HL-60 (cell line): ENCODE measurements at regions not wholly inside any gene's neighbourhood (a gene's known extent, or its start where the extent isn't known, plus 50 kb on each side); places are given as distances from the start of the nearest gene placed in this dataset.

Experiments used
- DNase-seq, 2 experiments: peaks; one replicate each; pipeline ENCODE4 v3.0.0-alpha.2; 2010 to 2020; ENCODE audit warnings: low read depth in 1 of 2, low spot score in 1 of 2
- H3K27ac ChIP-seq: fragments of 250-450 bp; sonication (Bioruptor Pico); replicated peaks from 2 replicates; pipeline ENCODE4 v1.5.1; 2020; ENCODE audit warnings: mild to moderate bottlenecking, moderate library complexity
- H3K27me3 ChIP-seq: fragments of 250-450 bp; sonication (Bioruptor Pico); 2 replicates; pipeline ENCODE4 v1.5.1; 2021; ENCODE audit warnings: mild to moderate bottlenecking, moderate library complexity; ENCODE audit not compliant: insufficient read depth, poor library complexity, severe bottlenecking
- H3K4me3 ChIP-seq: replicated peaks from 2 replicates; pipeline ENCODE4 v1.5.1; 2011; ENCODE audit warnings: mild to moderate bottlenecking, control low read depth, low read length; ENCODE audit not compliant: insufficient read depth
- GABPA ChIP-seq: IDR thresholded peaks from 2 replicates; pipeline ENCODE4 v1.6.1; 2012; ENCODE audit warnings: low read depth
- POLR2AphosphoS5 ChIP-seq: IDR thresholded peaks from 2 replicates; pipeline ENCODE4 v1.6.1; 2012; ENCODE audit warnings: low read depth
- SPI1 ChIP-seq: IDR thresholded peaks from 2 replicates; pipeline ENCODE4 v1.6.1; 2012; ENCODE audit warnings: low read depth, mild to moderate bottlenecking, borderline replicate concordance
- TF ChIP-seq, protein P1 (sequence below): IDR thresholded peaks from 2 replicates; pipeline ENCODE4 v1.6.1; 2012; ENCODE audit warnings: low read depth; ENCODE audit not compliant: insufficient replicate concordance
- TF ChIP-seq, protein P2 (sequence below): IDR thresholded peaks from one replicate; pipeline ENCODE4 v1.5.1; 2011; ENCODE audit warnings: low read length, control low read depth, inconsistent platforms; ENCODE audit not compliant: insufficient read depth

DNA sequence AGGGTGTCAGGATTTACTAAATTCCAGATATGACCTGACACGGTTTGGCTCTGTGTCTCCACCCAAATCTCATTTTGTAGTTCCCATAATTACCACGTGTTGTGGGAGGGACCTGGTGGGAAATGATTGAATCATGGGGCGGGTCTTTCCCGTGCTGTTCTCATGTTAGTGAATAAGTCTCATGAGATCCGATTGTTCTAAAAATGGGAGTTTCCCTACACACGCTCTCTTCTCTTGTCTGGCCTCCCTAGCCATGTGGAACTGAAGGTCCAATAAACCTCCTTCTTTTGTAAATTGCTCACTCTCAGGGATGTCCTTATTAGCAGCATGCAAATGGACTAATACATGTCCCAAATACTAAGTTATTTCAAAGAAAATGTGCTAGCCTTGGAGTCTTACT is 121.1 kb downstream of the CENPW start:
- DNase-seq: no peak
- Histone ChIP-seq H3K4me3 (no peak overlapping the region), H3K27me3 (no peaks in the 10 kb centered on the region), H3K27ac (no peak overlapping the region)
- TF ChIP-seq, protein P1, sequence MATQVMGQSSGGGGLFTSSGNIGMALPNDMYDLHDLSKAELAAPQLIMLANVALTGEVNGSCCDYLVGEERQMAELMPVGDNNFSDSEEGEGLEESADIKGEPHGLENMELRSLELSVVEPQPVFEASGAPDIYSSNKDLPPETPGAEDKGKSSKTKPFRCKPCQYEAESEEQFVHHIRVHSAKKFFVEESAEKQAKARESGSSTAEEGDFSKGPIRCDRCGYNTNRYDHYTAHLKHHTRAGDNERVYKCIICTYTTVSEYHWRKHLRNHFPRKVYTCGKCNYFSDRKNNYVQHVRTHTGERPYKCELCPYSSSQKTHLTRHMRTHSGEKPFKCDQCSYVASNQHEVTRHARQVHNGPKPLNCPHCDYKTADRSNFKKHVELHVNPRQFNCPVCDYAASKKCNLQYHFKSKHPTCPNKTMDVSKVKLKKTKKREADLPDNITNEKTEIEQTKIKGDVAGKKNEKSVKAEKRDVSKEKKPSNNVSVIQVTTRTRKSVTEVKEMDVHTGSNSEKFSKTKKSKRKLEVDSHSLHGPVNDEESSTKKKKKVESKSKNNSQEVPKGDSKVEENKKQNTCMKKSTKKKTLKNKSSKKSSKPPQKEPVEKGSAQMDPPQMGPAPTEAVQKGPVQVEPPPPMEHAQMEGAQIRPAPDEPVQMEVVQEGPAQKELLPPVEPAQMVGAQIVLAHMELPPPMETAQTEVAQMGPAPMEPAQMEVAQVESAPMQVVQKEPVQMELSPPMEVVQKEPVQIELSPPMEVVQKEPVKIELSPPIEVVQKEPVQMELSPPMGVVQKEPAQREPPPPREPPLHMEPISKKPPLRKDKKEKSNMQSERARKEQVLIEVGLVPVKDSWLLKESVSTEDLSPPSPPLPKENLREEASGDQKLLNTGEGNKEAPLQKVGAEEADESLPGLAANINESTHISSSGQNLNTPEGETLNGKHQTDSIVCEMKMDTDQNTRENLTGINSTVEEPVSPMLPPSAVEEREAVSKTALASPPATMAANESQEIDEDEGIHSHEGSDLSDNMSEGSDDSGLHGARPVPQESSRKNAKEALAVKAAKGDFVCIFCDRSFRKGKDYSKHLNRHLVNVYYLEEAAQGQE: no peak
- TF ChIP-seq GABPA (no peak), SPI1 (no peak), POLR2AphosphoS5 (no peak)
- TF ChIP-seq, protein P2, sequence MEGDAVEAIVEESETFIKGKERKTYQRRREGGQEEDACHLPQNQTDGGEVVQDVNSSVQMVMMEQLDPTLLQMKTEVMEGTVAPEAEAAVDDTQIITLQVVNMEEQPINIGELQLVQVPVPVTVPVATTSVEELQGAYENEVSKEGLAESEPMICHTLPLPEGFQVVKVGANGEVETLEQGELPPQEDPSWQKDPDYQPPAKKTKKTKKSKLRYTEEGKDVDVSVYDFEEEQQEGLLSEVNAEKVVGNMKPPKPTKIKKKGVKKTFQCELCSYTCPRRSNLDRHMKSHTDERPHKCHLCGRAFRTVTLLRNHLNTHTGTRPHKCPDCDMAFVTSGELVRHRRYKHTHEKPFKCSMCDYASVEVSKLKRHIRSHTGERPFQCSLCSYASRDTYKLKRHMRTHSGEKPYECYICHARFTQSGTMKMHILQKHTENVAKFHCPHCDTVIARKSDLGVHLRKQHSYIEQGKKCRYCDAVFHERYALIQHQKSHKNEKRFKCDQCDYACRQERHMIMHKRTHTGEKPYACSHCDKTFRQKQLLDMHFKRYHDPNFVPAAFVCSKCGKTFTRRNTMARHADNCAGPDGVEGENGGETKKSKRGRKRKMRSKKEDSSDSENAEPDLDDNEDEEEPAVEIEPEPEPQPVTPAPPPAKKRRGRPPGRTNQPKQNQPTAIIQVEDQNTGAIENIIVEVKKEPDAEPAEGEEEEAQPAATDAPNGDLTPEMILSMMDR: no peak

DNA sequence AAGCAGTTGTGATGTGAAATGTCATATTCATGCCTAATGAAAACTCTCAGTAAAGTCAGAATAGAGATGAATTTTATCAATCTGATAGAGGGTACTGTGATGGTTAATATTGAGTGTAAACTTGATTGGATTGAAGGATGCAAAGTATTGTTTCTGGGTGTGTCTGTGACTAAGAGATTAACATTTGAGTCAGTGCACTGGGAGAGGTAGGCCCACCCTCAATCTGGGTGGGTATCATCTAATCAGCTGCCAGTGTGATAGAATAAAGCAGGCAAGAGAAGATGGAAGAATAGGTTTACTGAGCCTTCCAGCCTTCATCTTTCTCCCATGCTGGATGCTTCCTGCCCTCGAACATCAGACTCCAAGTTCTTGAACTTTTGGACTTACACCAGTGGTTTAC is 124.3 kb downstream of the CENPW start:
- Histone ChIP-seq H3K27me3 (no peaks in the 10 kb centered on the region), H3K27ac (no peak overlapping the region), H3K4me3 (no peak overlapping the region)
- TF ChIP-seq, protein P2: no peak
- TF ChIP-seq, protein P1: no peak
- TF ChIP-seq GABPA: no peak
- no peak for TF ChIP-seq POLR2AphosphoS5
- no peak for DNase-seq

GRCh38 chr6:126475449-126475848 is 135.5 kb downstream of the CENPW start:
- H3K4me3 ChIP-seq: no peak overlapping the region
- H3K27me3 ChIP-seq: peaks cover 2% of the 10 kb centered on the region
- TF ChIP-seq, protein P2: no peak
- TF ChIP-seq POLR2AphosphoS5 (no peak), GABPA (no peak), SPI1 (no peak)
- TF ChIP-seq, protein P1: no peak
- DNase-seq: no peak
- no peak overlapping the region for H3K27ac ChIP-seq
